Esophagus squamous epithelium (tissue), 5 donors: ENCODE measurements at regions not wholly inside any gene's neighbourhood (a gene's known extent, or its start where the extent isn't known, plus 50 kb on each side); places are given as distances from the start of the nearest gene placed in this dataset.

Experiments
- DNase-seq: peaks from one replicate; lab custom pipeline; 2025; lab: John Stamatoyannopoulos, UW
- H3K27ac ChIP-seq, 4 donors: fragments of 200-600 bp; sonication (generic); one replicate each; pipeline ENCODE4 v1.5.1; 2016 to 2019; ENCODE audit warnings: mild to moderate bottlenecking in 1 of 4
- H3K27me3 ChIP-seq, 4 donors: fragments of 200-600 bp; sonication (generic); 1 replicate in 3 of 4; 2 replicates in 1 of 4; pipeline versions ENCODE4 v1.5.1 to v1.6.0; 2017 to 2021; ENCODE audit warnings: antibody characterized with exemption in 1 of 4
- H3K36me3 ChIP-seq, 3 donors: fragments of 200-600 bp; sonication (generic); one replicate each; pipeline ENCODE4 v1.5.1; 2016 to 2019
- H3K4me1 ChIP-seq, 3 donors: fragments of 200-600 bp; sonication (generic); one replicate each; pipeline ENCODE4 v1.5.1; 2017 to 2019
- H3K4me3 ChIP-seq, 4 donors: fragments of 200-600 bp; sonication (generic); 1 replicate in 3 of 4; 2 replicates in 1 of 4; pipeline ENCODE4 v1.5.1; 2016 to 2019; ENCODE audit warnings: mild to moderate bottlenecking in 2 of 4, moderate library complexity in 1 of 4
- H3K9me3 ChIP-seq, 3 donors: fragments of 200-600 bp; sonication (generic); one replicate each; pipeline ENCODE4 v1.5.1; 2016 to 2019
- POLR2A ChIP-seq, 4 donors: fragments of 450-650 bp; IDR thresholded peaks; one replicate each; pipeline ENCODE4 v1.6.1; 2017; ENCODE audit warnings: antibody characterized with exemption in 4 of 4, mild to moderate bottlenecking in 4 of 4, moderate library complexity in 3 of 4
- WGBS, 2 donors: methylation state at CpG; one replicate each; pipeline ENCODE4 v1.1.5; 2018; 5-methylcytosine and 5-hydroxymethylcytosine counted together
- intact Hi-C: fragments of 100-400 bp; cut with DNase I; formaldehyde crosslinking; loops from one replicate; pipeline ENCODE4 v1.15.0; 2022
- TF ChIP-seq, protein P1 (sequence below), 6 experiments: fragments of 450-650 bp in 4 of 6; fragments of 200-600 bp in 2 of 6; sonication (generic) in 2 of 6; IDR thresholded peaks; one replicate each; pipeline ENCODE4 v1.5.1; 2016 to 2019; ENCODE audit warnings: antibody characterized with exemption in 6 of 6, mild to moderate bottlenecking in 4 of 6, moderate library complexity in 4 of 6
- donor health status: DM: yes; HTN: yes; CAD: no.

DNA sequence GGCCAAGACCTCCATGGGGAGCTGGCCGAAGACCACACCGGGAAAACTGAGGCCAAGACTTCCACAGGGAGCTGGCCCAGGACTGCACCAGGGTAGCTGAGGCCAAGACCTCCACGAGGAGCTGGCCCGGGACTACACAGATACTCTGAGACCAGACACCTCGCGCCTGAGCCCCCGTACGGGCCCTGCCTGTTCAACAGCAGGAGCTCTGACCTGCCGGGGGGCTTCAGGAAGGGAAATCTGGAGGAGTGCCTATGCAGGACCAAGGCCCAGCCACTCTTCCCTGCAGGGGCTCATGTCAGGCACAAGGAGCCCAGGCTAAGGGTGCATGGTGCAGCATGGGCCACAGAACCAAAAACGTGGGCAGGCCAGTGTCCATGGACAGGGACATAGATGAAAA lies 151.6 kb downstream of the TMEM18 start:
- Histone ChIP-seq H3K36me3 (no peaks in the 10 kb centered on the region), H3K4me1 (no peaks in the 10 kb centered on the region), H3K27ac (no peak overlapping the region), H3K27me3 (peaks cover 0 to 16% (median 0%) of the 10 kb centered on the region in 4 donors), H3K4me3 (no peak overlapping the region), H3K9me3 (no peaks in the 10 kb centered on the region)
- intact Hi-C loops = no loop called here
- TF ChIP-seq, protein P1, sequence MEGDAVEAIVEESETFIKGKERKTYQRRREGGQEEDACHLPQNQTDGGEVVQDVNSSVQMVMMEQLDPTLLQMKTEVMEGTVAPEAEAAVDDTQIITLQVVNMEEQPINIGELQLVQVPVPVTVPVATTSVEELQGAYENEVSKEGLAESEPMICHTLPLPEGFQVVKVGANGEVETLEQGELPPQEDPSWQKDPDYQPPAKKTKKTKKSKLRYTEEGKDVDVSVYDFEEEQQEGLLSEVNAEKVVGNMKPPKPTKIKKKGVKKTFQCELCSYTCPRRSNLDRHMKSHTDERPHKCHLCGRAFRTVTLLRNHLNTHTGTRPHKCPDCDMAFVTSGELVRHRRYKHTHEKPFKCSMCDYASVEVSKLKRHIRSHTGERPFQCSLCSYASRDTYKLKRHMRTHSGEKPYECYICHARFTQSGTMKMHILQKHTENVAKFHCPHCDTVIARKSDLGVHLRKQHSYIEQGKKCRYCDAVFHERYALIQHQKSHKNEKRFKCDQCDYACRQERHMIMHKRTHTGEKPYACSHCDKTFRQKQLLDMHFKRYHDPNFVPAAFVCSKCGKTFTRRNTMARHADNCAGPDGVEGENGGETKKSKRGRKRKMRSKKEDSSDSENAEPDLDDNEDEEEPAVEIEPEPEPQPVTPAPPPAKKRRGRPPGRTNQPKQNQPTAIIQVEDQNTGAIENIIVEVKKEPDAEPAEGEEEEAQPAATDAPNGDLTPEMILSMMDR (IDR thresholded peaks at IDR 0.05) = no peak
- TF ChIP-seq POLR2A (IDR thresholded peaks at IDR 0.05) = no peak
- WGBS, 2 donors = 67 to 78% methylated on average over 1 of the region's 10 CpGs
- no peak for DNase-seq

DNA sequence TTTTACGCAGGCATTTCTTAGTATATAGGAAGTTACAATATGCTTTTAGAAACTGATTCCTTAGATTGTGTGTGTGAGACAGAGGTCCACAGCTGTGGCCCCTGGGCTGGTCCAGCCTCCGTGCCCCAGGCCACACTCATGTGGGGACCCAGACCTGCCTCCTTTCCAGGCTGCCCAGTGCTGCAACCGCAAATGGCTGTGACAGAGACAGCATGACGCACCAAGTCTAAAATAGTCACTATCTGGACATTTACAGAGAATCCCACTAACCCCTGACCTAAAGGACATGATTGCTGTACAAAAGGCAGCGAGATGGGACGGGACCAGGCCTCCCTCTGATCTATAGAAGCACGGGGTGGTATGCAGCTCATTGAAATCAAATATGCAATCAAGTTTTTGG lies 152.2 kb downstream of the TMEM18 start:
- Histone ChIP-seq H3K36me3 (no peaks in the 10 kb centered on the region), H3K9me3 (no peaks in the 10 kb centered on the region), H3K4me3 (no peak overlapping the region), H3K27ac (no peak overlapping the region), H3K4me1 (no peaks in the 10 kb centered on the region), H3K27me3 (peaks cover 0 to 16% (median 0%) of the 10 kb centered on the region in 4 donors)
- 73 to 91% methylated on average over 7 of the region's 7 CpGs for WGBS, 2 donors
- no peak for DNase-seq
- TF ChIP-seq, protein P1 (IDR thresholded peaks at IDR 0.05) = no peak
- no peak for TF ChIP-seq POLR2A (IDR thresholded peaks at IDR 0.05)
- intact Hi-C loops = no loop called here

DNA sequence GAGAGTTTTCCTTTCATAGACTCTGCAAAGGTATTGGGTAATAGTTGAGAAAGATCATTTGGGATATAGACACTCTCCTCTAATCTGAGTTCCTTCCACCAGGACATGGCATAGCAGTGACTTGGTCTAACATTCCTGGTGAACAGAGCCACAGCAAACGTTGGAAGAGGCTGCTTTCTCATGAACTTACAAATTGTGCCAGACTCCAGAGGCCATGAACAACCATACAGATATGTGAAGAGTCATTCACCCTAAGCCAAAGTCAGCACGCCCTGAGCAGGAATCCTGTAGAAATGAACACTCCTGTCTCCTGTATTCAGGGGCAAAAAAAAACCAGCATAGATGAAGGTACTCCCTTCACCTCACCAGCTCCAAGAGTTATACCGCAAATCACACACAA lies 152.8 kb downstream of the TMEM18 start:
- H3K4me1 ChIP-seq = no peaks in the 10 kb centered on the region
- no peak overlapping the region for H3K27ac ChIP-seq
- DNase-seq = no peak
- H3K4me3 ChIP-seq = no peak overlapping the region
- WGBS, 2 donors = 36 to 49% methylated on average over 3 of the region's 3 CpGs
- H3K27me3 ChIP-seq = peaks cover 0 to 16% (median 0%) of the 10 kb centered on the region in 4 donors
- intact Hi-C loops = no loop called here
- TF ChIP-seq, protein P1 (IDR thresholded peaks at IDR 0.05) = no peak
- no peak for TF ChIP-seq POLR2A (IDR thresholded peaks at IDR 0.05)
- H3K9me3 ChIP-seq = no peaks in the 10 kb centered on the region
- no peaks in the 10 kb centered on the region for H3K36me3 ChIP-seq

DNA sequence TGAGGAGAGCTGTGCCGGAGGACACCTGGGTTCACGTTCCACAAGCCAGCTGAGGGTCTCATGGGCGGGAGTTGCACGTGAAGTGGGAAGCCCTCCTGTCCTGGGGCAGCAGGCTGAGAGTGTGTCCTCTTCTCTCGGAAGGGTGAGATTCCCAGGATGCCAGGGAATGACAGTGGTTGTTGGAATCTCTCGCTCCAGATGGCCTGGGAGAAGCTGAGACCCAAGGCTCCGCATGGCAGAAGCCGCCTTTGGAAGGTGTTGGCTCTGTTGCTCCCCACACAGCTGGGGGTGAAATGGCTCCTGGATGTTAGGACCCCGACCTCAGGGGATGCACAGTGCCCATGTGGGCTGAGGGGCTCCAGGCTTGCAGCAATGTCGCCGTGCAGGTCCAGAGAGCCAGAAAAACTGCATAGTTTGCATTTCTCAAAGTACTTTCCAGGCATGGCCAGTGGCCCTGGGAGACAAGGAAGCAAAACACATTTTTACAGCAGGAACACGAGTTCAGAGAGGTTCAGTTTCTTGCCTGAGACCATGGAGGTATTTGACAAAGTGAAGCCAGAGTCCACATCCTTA lies 153.4 kb downstream of the TMEM18 start:
- H3K27me3 ChIP-seq = peaks cover 0 to 16% (median 0%) of the 10 kb centered on the region in 4 donors
- no peak for TF ChIP-seq POLR2A (IDR thresholded peaks at IDR 0.05)
- TF ChIP-seq, protein P1 (IDR thresholded peaks at IDR 0.05) = no peak
- no peak overlapping the region for H3K27ac ChIP-seq
- DNase-seq = no peak
- H3K4me3 ChIP-seq = no peak overlapping the region
- no peaks in the 10 kb centered on the region for H3K36me3 ChIP-seq
- H3K9me3 ChIP-seq = no peaks in the 10 kb centered on the region
- intact Hi-C loops = no loop called here
- 75 to 86% methylated on average over 6 to 10 of the region's 12 CpGs for WGBS, 2 donors
- no peaks in the 10 kb centered on the region for H3K4me1 ChIP-seq

DNA sequence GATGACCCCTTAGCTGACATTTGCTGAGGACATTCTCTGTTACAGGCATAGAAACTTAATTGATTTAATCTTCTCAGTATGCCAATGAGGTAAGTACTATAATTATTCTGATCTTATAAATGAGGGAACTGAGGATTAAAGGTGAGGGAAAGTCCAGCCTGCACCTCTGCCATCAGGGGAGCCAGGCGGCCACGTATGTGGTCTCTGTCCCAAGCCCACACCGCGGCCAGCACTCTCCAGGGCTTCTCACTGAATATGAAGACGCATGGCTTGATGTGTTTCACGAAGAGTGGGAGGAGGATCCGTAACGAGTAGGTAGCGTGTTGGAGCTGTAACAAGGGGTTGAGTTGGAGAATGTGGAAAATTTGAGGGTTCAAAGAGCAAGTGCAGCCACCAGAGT lies 154.4 kb downstream of the TMEM18 start:
- TF ChIP-seq, protein P1 (IDR thresholded peaks at IDR 0.05) = no peak
- TF ChIP-seq POLR2A (IDR thresholded peaks at IDR 0.05) = no peak
- no peaks in the 10 kb centered on the region for H3K9me3 ChIP-seq
- no peaks in the 10 kb centered on the region for H3K36me3 ChIP-seq
- WGBS, 2 donors = 94% methylated on average over 9 of the region's 9 CpGs
- no peak overlapping the region for H3K27ac ChIP-seq
- intact Hi-C loops = no loop called here
- H3K27me3 ChIP-seq = peaks cover 0 to 16% (median 0%) of the 10 kb centered on the region in 4 donors
- no peak overlapping the region for H3K4me3 ChIP-seq
- no peak for DNase-seq
- no peaks in the 10 kb centered on the region for H3K4me1 ChIP-seq
